Thoracic aorta (tissue), 2 donors: ENCODE measurements at regions not wholly inside any gene's neighbourhood (a gene's known extent, or its start where the extent isn't known, plus 50 kb on each side); places are given as distances from the start of the nearest gene placed in this dataset.

Experiments used
- ATAC-seq: fragments of 150-250 bp; one replicate; pipeline ENCODE4 v1.8.0; 2017; ENCODE audit warnings: low read depth; ENCODE audit not compliant: insufficient number of reproducible peaks, low FRiP score
- DNase-seq: peaks from one replicate; pipeline ENCODE4 v3.0.0-alpha.2; 2020; ENCODE audit warnings: low spot score
- H3K27ac ChIP-seq, 2 donors: fragments of 200-600 bp; sonication (generic); 1 replicate in 1 of 2; 2 replicates in 1 of 2; pipeline ENCODE4 v1.5.1; 2016; ENCODE audit warnings: mild to moderate bottlenecking in 2 of 2, moderate library complexity in 2 of 2
- H3K27me3 ChIP-seq: fragments of 200-600 bp; sonication (generic); replicated peaks from 2 replicates; pipeline ENCODE4 v1.6.0; 2016; ENCODE audit warnings: mild to moderate bottlenecking; ENCODE audit not compliant: insufficient read depth
- H3K36me3 ChIP-seq: fragments of 200-600 bp; sonication (generic); one replicate; pipeline ENCODE4 v1.5.1; 2016
- H3K4me1 ChIP-seq, 2 donors: fragments of 200-600 bp; sonication (generic); 1 replicate in 1 of 2; 2 replicates in 1 of 2; pipeline versions ENCODE4 v1.5.1 to v1.6.0; 2016; ENCODE audit warnings: low read depth in 2 of 2, mild to moderate bottlenecking in 1 of 2; ENCODE audit not compliant: control insufficient read depth in 1 of 2
- H3K4me3 ChIP-seq: fragments of 200-600 bp; sonication (generic); 2 replicates; pipeline ENCODE4 v1.5.1; 2016; ENCODE audit warnings: mild to moderate bottlenecking
- H3K9me3 ChIP-seq: fragments of 200-600 bp; sonication (generic); 2 replicates; pipeline ENCODE4 v1.5.1; 2016
- CTCF ChIP-seq: fragments of 200-600 bp; sonication (generic); IDR thresholded peaks from one replicate; pipeline ENCODE4 v1.5.1; 2019; ENCODE audit warnings: antibody characterized with exemption

- no peak for DNase-seq
- no peak for TF ChIP-seq CTCF
- H3K9me3 ChIP-seq = no peaks in the 10 kb centered on the region
- ATAC-seq = no peak
- H3K4me3 ChIP-seq = no peak overlapping the region
- H3K36me3 ChIP-seq = no peaks in the 10 kb centered on the region
- H3K4me1 ChIP-seq = no peaks in the 10 kb centered on the region
- no peak overlapping the region for H3K27ac ChIP-seq
- no peaks in the 10 kb centered on the region for H3K27me3 ChIP-seq
Observed at GRCh38 chr5:145551714-145552113, 283.4 kb downstream of the PRELID2 start.

DNA sequence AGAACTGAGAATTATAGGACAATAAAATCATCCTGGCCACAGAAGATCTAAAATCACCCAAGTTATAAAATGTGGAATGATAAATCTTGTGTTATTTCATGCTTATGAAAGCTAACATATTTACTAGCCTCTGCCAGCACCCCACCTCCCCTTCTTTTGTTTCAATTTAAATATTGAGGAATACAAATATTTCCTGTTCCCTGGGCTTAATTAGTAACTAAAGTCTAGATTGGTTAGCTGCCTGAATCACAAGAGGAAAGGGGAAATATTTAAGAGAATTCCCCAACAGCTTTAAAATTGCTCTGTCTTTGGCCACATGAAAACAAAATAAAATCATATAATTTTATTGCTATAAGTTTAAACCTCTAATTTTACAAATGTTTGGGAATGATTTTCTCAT lies 287.0 kb downstream of the PRELID2 start:
- Histone ChIP-seq H3K4me3 (no peak overlapping the region), H3K27ac (no peak overlapping the region), H3K4me1 (no peaks in the 10 kb centered on the region), H3K36me3 (no peaks in the 10 kb centered on the region), H3K9me3 (no peaks in the 10 kb centered on the region), H3K27me3 (no peaks in the 10 kb centered on the region)
- TF ChIP-seq CTCF = no peak
- ATAC-seq = no peak
- DNase-seq = no peak

DNA sequence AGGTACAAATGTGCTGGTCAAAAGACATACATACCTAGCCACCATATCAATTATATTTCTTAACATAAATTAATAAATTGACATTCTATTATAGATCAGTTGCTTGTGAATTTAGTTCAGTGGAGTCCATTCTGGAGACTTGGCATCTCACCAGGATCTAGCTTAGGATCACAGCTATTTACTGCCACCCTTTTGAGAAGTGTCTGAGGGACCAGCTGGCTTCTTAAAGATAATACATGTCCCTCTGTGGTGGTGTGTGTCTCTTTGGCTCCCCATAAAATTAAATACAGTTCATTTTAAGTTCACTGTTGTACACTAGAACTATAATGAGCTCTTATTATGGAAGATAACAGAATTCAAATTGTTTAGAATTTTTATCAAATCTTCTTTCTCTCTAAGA lies 290.7 kb downstream of the PRELID2 start:
- Histone ChIP-seq H3K27ac (no peak overlapping the region), H3K9me3 (no peaks in the 10 kb centered on the region), H3K27me3 (no peaks in the 10 kb centered on the region), H3K4me3 (no peak overlapping the region), H3K4me1 (no peaks in the 10 kb centered on the region), H3K36me3 (no peaks in the 10 kb centered on the region)
- ATAC-seq = no peak
- TF ChIP-seq CTCF = no peak
- DNase-seq = no peak

DNA sequence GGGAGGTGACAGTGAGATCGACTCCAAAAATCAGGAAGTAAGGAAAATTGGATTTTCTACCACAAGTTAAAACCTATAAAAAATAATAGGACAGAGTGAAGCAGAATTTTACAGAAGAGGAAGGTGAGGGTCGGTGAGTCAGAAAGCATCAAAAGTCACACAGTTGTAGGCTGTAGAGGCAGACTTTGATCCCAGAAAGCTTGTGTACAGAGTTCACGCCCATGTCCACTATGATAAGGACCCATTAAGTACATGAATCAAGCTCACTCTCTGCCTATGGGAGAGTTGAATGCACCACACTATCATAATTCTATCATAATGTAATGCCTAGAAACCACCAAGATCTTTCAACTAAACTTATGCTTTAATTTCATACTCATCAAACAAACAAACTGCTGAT lies 291.2 kb downstream of the PRELID2 start:
- no peak overlapping the region for H3K27ac ChIP-seq
- no peaks in the 10 kb centered on the region for H3K27me3 ChIP-seq
- no peak for TF ChIP-seq CTCF
- no peak overlapping the region for H3K4me3 ChIP-seq
- H3K4me1 ChIP-seq = no peaks in the 10 kb centered on the region
- H3K36me3 ChIP-seq = no peaks in the 10 kb centered on the region
- no peaks in the 10 kb centered on the region for H3K9me3 ChIP-seq
- DNase-seq (no peak), ATAC-seq (no peak)

- Histone ChIP-seq H3K27me3 (no peaks in the 10 kb centered on the region), H3K9me3 (peaks cover 6% of the 10 kb centered on the region), H3K4me1 (peaks cover 0 to 10% of the 10 kb centered on the region in 2 donors), H3K4me3 (no peak overlapping the region), H3K27ac (no peak overlapping the region), H3K36me3 (no peaks in the 10 kb centered on the region)
- ATAC-seq (no peak), DNase-seq (no peak)
- no peak for TF ChIP-seq CTCF
Observed at GRCh38 chr5:145540375-145540774, 294.8 kb downstream of the PRELID2 start.
